ENCODE measurements at regions not wholly inside any gene's neighbourhood (a gene's known extent, or its start where the extent isn't known, plus 50 kb on each side); places are given as distances from the start of the nearest gene placed in this dataset.

- Histone ChIP-seq H3K4me2 (ENCODE audit: low read length) (no peak overlapping the region), H3K36me3 (ENCODE audit: insufficient read depth, low read length) (no peaks in the 10 kb centered on the region)
Measured at GRCh38 chr14:54339771-54340170, 57.0 kb upstream of the CDKN3 start.

GRCh38 chr14:54342806-54343205 lies 54.0 kb upstream of the CDKN3 start:
- Histone ChIP-seq H4K20me1 (ENCODE audit: insufficient read depth) (no peaks in the 10 kb centered on the region), H3K9me2 (ENCODE audit: insufficient read depth, low read length) (no peaks in the 10 kb centered on the region), H3K27ac (ENCODE audit: low read length) (no peak overlapping the region), H3K9me3 (ENCODE audit: low read length) (no peaks in the 10 kb centered on the region), H3F3A (ENCODE audit: insufficient read depth, low read length, poor library complexity, severe bottlenecking) (no peaks in the 10 kb centered on the region), H3K27me3 (ENCODE audit: insufficient read depth, low read depth, low read length) (no peaks in the 10 kb centered on the region), H3K9ac (ENCODE audit: low read length) (no peak overlapping the region), H3K4me3 (ENCODE audit: low read length) (no peak overlapping the region), H2AFZ (ENCODE audit: low read depth, low read length) (no peak overlapping the region), H3K36me3 (ENCODE audit: insufficient read depth, low read length) (no peaks in the 10 kb centered on the region), H3K79me2 (replicated peaks; ENCODE audit: insufficient read depth, low read length) (no peaks in the 10 kb centered on the region), H3K4me2 (ENCODE audit: low read length) (no peak overlapping the region)
- no peak for TF ChIP-seq EZH2 (IDR thresholded peaks at IDR 0.05; ENCODE audit: borderline replicate concordance, insufficient read depth, low read length, poor library complexity, severe bottlenecking)
- no peak for TF ChIP-seq POLR2AphosphoS5 (IDR thresholded peaks at IDR 0.05)
- no peak for TF ChIP-seq SMC3 (conservative IDR thresholded peaks at IDR 0.05; ENCODE audit: poor library complexity)
- TF ChIP-seq EP300 (conservative IDR thresholded peaks at IDR 0.05; ENCODE audit: poor library complexity, severe bottlenecking): no peak
- TF ChIP-seq TAF1 (IDR thresholded peaks at IDR 0.05; ENCODE audit: low read depth): no peak
- no peak for TF ChIP-seq REST (IDR thresholded peaks at IDR 0.05; ENCODE audit: borderline replicate concordance)
- no peak for TF ChIP-seq MXI1 (conservative IDR thresholded peaks at IDR 0.05; ENCODE audit: poor library complexity, severe bottlenecking)
- TF ChIP-seq RAD21 (conservative IDR thresholded peaks at IDR 0.05): no peak

More at GRCh38 chr14:54339771-54340170, 57.0 kb upstream of the CDKN3 start:
- Histone ChIP-seq H3F3A (ENCODE audit: insufficient read depth, low read length, poor library complexity, severe bottlenecking) (no peaks in the 10 kb centered on the region), H3K9me3 (ENCODE audit: low read length) (no peaks in the 10 kb centered on the region), H3K27ac (ENCODE audit: low read length) (no peak overlapping the region), H3K4me3 (ENCODE audit: low read length) (no peak overlapping the region), H2AFZ (ENCODE audit: low read depth, low read length) (no peak overlapping the region), H3K79me2 (replicated peaks; ENCODE audit: insufficient read depth, low read length) (no peaks in the 10 kb centered on the region), H3K9ac (ENCODE audit: low read length) (no peak overlapping the region), H4K20me1 (ENCODE audit: insufficient read depth) (no peaks in the 10 kb centered on the region), H3K27me3 (ENCODE audit: insufficient read depth, low read depth, low read length) (no peaks in the 10 kb centered on the region), H3K9me2 (ENCODE audit: insufficient read depth, low read length) (no peaks in the 10 kb centered on the region)
- TF ChIP-seq SMC3 (conservative IDR thresholded peaks at IDR 0.05; ENCODE audit: poor library complexity) (no peak), TAF1 (IDR thresholded peaks at IDR 0.05; ENCODE audit: low read depth) (no peak), EP300 (conservative IDR thresholded peaks at IDR 0.05; ENCODE audit: poor library complexity, severe bottlenecking) (no peak), CTCF (IDR thresholded peaks at IDR 0.05; ENCODE audit: poor library complexity, severe bottlenecking) (no peak), RAD21 (conservative IDR thresholded peaks at IDR 0.05) (no peak), REST (IDR thresholded peaks at IDR 0.05; ENCODE audit: borderline replicate concordance) (no peak), EZH2 (IDR thresholded peaks at IDR 0.05; ENCODE audit: borderline replicate concordance, insufficient read depth, low read length, poor library complexity, severe bottlenecking) (no peak), POLR2AphosphoS5 (IDR thresholded peaks at IDR 0.05) (no peak), MXI1 (conservative IDR thresholded peaks at IDR 0.05; ENCODE audit: poor library complexity, severe bottlenecking) (no peak)

All from neural cell (in vitro differentiated cells).